ENCODE measurements at regions not wholly inside any gene's neighbourhood (a gene's known extent, or its start where the extent isn't known, plus 50 kb on each side); places are given as distances from the start of the nearest gene placed in this dataset.

GRCh38 chr10:24784061-24784460, 60.4 kb upstream of the ARHGAP21 start:
- TF ChIP-seq EZH2 (IDR thresholded peaks at IDR 0.05; ENCODE audit: insufficient read depth, poor library complexity, severe bottlenecking): no peak
- no peak for TF ChIP-seq EZH2phosphoT487 (IDR thresholded peaks at IDR 0.05; ENCODE audit: insufficient read depth, low read depth)
